Right renal pelvis (tissue), 4 donors: ENCODE measurements at regions not wholly inside any gene's neighbourhood (a gene's known extent, or its start where the extent isn't known, plus 50 kb on each side); places are given as distances from the start of the nearest gene placed in this dataset.

Experiments used
- DNase-seq, 4 donors: peaks; one replicate each; pipeline ENCODE4 v3.0.0-alpha.2; 2013; ENCODE audit warnings: low read depth in 4 of 4, low spot score in 3 of 4, missing footprints in 1 of 4

GRCh38 chr15:35654332-35654731 lies 108.4 kb upstream of the DPH6 start:
- no peak for DNase-seq

GRCh38 chr15:35657679-35658311 lies 111.8 kb upstream of the DPH6 start:
- no peak for DNase-seq

- DNase-seq = no peak
These were observed 118.0 kb upstream of the DPH6 start for GRCh38 chr15:35663956-35664355.

GRCh38 chr15:35665896-35666536 lies 120.1 kb upstream of the DPH6 start:
- DNase-seq = no peak

- DNase-seq = no peak
These were observed 121.9 kb upstream of the DPH6 start for GRCh38 chr15:35667908-35668307.

GRCh38 chr15:35669021-35669420 lies 123.1 kb upstream of the DPH6 start:
- no peak for DNase-seq

- no peak for DNase-seq
These were observed 123.6 kb upstream of the DPH6 start for GRCh38 chr15:35669432-35670045.

GRCh38 chr15:35671197-35671596 lies 125.2 kb upstream of the DPH6 start:
- no peak for DNase-seq

- no peak for DNase-seq
These were observed 126.0 kb upstream of the DPH6 start for GRCh38 chr15:35671981-35672380.

- no peak for DNase-seq
These were observed 127.2 kb upstream of the DPH6 start for GRCh38 chr15:35673093-35673684.

- DNase-seq = no peak
These were observed 129.2 kb upstream of the DPH6 start for GRCh38 chr15:35674873-35675781.

GRCh38 chr15:35678774-35679173 lies 132.8 kb upstream of the DPH6 start:
- no peak for DNase-seq

- no peak for DNase-seq
These were observed 133.2 kb upstream of the DPH6 start for GRCh38 chr15:35679186-35679585.

GRCh38 chr15:35680951-35681350 lies 135.0 kb upstream of the DPH6 start:
- no peak for DNase-seq

GRCh38 chr15:35686347-35686746 lies 140.4 kb upstream of the DPH6 start:
- no peak for DNase-seq

GRCh38 chr15:35689266-35689665 lies 143.3 kb upstream of the DPH6 start:
- DNase-seq = no peak

- DNase-seq = no peak
These were observed 144.1 kb upstream of the DPH6 start for GRCh38 chr15:35690089-35690488.

GRCh38 chr15:35690698-35691116 lies 144.7 kb upstream of the DPH6 start:
- DNase-seq = no peak

- no peak for DNase-seq
These were observed 145.3 kb upstream of the DPH6 start for GRCh38 chr15:35691173-35691761.
